H9 (cell line): ENCODE measurements at regions not wholly inside any gene's neighbourhood (a gene's known extent, or its start where the extent isn't known, plus 50 kb on each side); places are given as distances from the start of the nearest gene placed in this dataset.

ENCODE experiments used
- DNase-seq: peaks from one replicate; pipeline ENCODE4 v3.0.0-alpha.2; 2017
- H2AFZ ChIP-seq: one replicate; pipeline ENCODE4 v1.6.1; 2013; ENCODE audit warnings: mild to moderate bottlenecking, low read length, control low read depth, moderate library complexity
- H2AK5ac ChIP-seq: 2 replicates; pipeline ENCODE4 v1.6.1; 2013; ENCODE audit warnings: low read length, control low read depth, mixed read lengths; ENCODE audit not compliant: insufficient read length
- H2BK120ac ChIP-seq: one replicate; pipeline ENCODE4 v1.6.1; 2013; ENCODE audit warnings: low read depth, mild to moderate bottlenecking, low read length, control low read depth, inconsistent platforms; ENCODE audit not compliant: poor library complexity, severe bottlenecking
- H2BK12ac ChIP-seq: 2 replicates; pipeline ENCODE4 v1.6.1; 2013; ENCODE audit warnings: low read length, control low read depth, mixed read lengths, low read depth; ENCODE audit not compliant: insufficient read length
- H2BK15ac ChIP-seq: 2 replicates; pipeline ENCODE4 v1.6.1; 2013; ENCODE audit warnings: low read depth, low read length, control low read depth
- H2BK20ac ChIP-seq: one replicate; pipeline ENCODE4 v1.6.1; 2013; ENCODE audit warnings: low read depth, mild to moderate bottlenecking, low read length, control low read depth, inconsistent platforms; ENCODE audit not compliant: poor library complexity, severe bottlenecking
- H2BK5ac ChIP-seq: 2 replicates; pipeline ENCODE4 v1.6.1; 2013; ENCODE audit warnings: low read length, control low read depth, mixed read lengths; ENCODE audit not compliant: insufficient read length
- H3K14ac ChIP-seq: 2 replicates; pipeline ENCODE4 v1.6.1; 2013; ENCODE audit warnings: low read length, control low read depth; ENCODE audit not compliant: insufficient read depth
- H3K18ac ChIP-seq: 2 replicates; pipeline ENCODE4 v1.6.1; 2013; ENCODE audit warnings: low read depth, mild to moderate bottlenecking, mixed read lengths, low read length, control low read depth; ENCODE audit not compliant: insufficient read length
- H3K23ac ChIP-seq: 2 replicates; pipeline ENCODE4 v1.6.1; 2013; ENCODE audit warnings: low read length, control low read depth, mixed read lengths, low read depth; ENCODE audit not compliant: insufficient read length
- H3K23me2 ChIP-seq: 2 replicates; pipeline ENCODE4 v1.6.1; 2013; ENCODE audit warnings: low read depth, mild to moderate bottlenecking, mixed read lengths, low read length, control low read depth; ENCODE audit not compliant: insufficient read length, poor library complexity, severe bottlenecking
- H3K27ac ChIP-seq: 2 replicates; pipeline ENCODE4 v1.5.1; 2013; ENCODE audit warnings: low read length, control low read depth, mixed read lengths, low read depth; ENCODE audit not compliant: insufficient read length
- H3K27me3 ChIP-seq: 2 replicates; pipeline ENCODE4 v1.6.1; 2013; ENCODE audit warnings: low read length, control low read depth, inconsistent platforms; ENCODE audit not compliant: insufficient read depth
- H3K4ac ChIP-seq: 2 replicates; pipeline ENCODE4 v1.6.1; 2013; ENCODE audit warnings: low read depth, mild to moderate bottlenecking, control low read depth, inconsistent platforms, low read length, moderate library complexity
- H3K4me1 ChIP-seq: 2 replicates; pipeline ENCODE4 v1.6.1; 2013; ENCODE audit warnings: low read length, control low read depth, inconsistent platforms; ENCODE audit not compliant: insufficient read depth
- H3K4me2 ChIP-seq: 2 replicates; pipeline ENCODE4 v1.6.1; 2013; ENCODE audit warnings: low read length, control low read depth, mixed read lengths; ENCODE audit not compliant: insufficient read length, insufficient read depth
- H3K56ac ChIP-seq: 2 replicates; pipeline ENCODE4 v1.6.1; 2013; ENCODE audit warnings: low read depth, mild to moderate bottlenecking, mixed read lengths, low read length, control low read depth; ENCODE audit not compliant: insufficient read length
- H3K79me1 ChIP-seq: 2 replicates; pipeline ENCODE4 v1.6.1; 2013; ENCODE audit warnings: low read depth, mild to moderate bottlenecking, moderate library complexity, low read length, control low read depth, inconsistent platforms; ENCODE audit not compliant: insufficient read depth, poor library complexity, severe bottlenecking
- H3K79me2 ChIP-seq: 2 replicates; pipeline ENCODE4 v1.6.1; 2013; ENCODE audit warnings: low read length, control low read depth, inconsistent platforms; ENCODE audit not compliant: insufficient read depth
- H3K9ac ChIP-seq: 2 replicates; pipeline ENCODE4 v1.6.1; 2013; ENCODE audit warnings: low read length, control low read depth, mixed read lengths; ENCODE audit not compliant: insufficient read length; ENCODE audit errors: extremely low read depth
- H3K9me3 ChIP-seq: one replicate; pipeline ENCODE4 v1.6.1; 2013; ENCODE audit warnings: low read depth, low read length, inconsistent platforms; ENCODE audit not compliant: control insufficient read depth
- H3T11ph ChIP-seq: one replicate; pipeline ENCODE4 v1.6.1; 2013; ENCODE audit warnings: mild to moderate bottlenecking, low read length, control low read depth, inconsistent platforms
- H4K20me1 ChIP-seq: one replicate; pipeline ENCODE4 v1.6.1; 2013; ENCODE audit not compliant: control insufficient read depth, insufficient read length, insufficient read depth
- H4K5ac ChIP-seq: 2 replicates; pipeline ENCODE4 v1.6.1; 2013; ENCODE audit warnings: low read depth, mild to moderate bottlenecking, mixed read lengths, low read length, control low read depth; ENCODE audit not compliant: insufficient read length
- H4K8ac ChIP-seq: replicated peaks from 2 replicates; pipeline ENCODE4 v1.6.1; 2013; ENCODE audit warnings: low read length, control low read depth, mixed read lengths, low read depth; ENCODE audit not compliant: insufficient read length
- H4K91ac ChIP-seq: 2 replicates; pipeline ENCODE4 v1.6.1; 2013; ENCODE audit warnings: low read depth, mild to moderate bottlenecking, moderate library complexity, mixed read lengths, low read length, control low read depth; ENCODE audit not compliant: insufficient read length
- H3K27ac Mint-ChIP-seq, 3 experiments: 2 replicates in 2 of 3; 3 replicates in 1 of 3; pipeline ENCODE4 v1.8.0; 2020 to 2021; ENCODE audit warnings: mixed read lengths in 3 of 3, mild to moderate bottlenecking in 1 of 3, moderate library complexity in 1 of 3
- H3K27me3 Mint-ChIP-seq: 2 replicates; pipeline ENCODE4 v1.8.0; 2021; ENCODE audit warnings: low read depth, mild to moderate bottlenecking, moderate library complexity, mixed read lengths
- H3K36me3 Mint-ChIP-seq, 3 experiments: 2 replicates in 2 of 3; 3 replicates in 1 of 3; pipeline ENCODE4 v1.8.0; 2020 to 2021; ENCODE audit warnings: low read depth in 3 of 3, mixed read lengths in 3 of 3; ENCODE audit not compliant: insufficient read depth in 1 of 3
- H3K4me1 Mint-ChIP-seq, 2 experiments: 2 replicates each; pipeline ENCODE4 v1.8.0; 2020; ENCODE audit warnings: mixed read lengths in 2 of 2
- H3K4me3 Mint-ChIP-seq, 2 experiments: 2 replicates in 1 of 2; 3 replicates in 1 of 2; pipeline ENCODE4 v1.8.0; 2020 to 2021; ENCODE audit warnings: mild to moderate bottlenecking in 2 of 2, mixed read lengths in 2 of 2, moderate library complexity in 1 of 2
- H3K9me3 Mint-ChIP-seq, 2 experiments: 2 replicates in 1 of 2; 3 replicates in 1 of 2; pipeline ENCODE4 v1.8.0; 2020; ENCODE audit warnings: mild to moderate bottlenecking in 2 of 2, mixed read lengths in 2 of 2, moderate library complexity in 1 of 2
- CTCF ChIP-seq: fragments of 200-600 bp; sonication (generic); conservative IDR thresholded peaks from 3 replicates; pipeline ENCODE4 v1.8.0; 2021; ENCODE audit warnings: antibody characterized with exemption, mild to moderate bottlenecking
- WGBS: extraction: QIAGEN DNeasy Blood & Tissue Kit; methylation state at CpG from one replicate; pipeline ENCODE4 v1.1.7; 2013; ENCODE audit warnings: missing lambda C conversion rate, low lambda C conversion rate, mixed read lengths; ENCODE audit not compliant: insufficient read length; ENCODE audit errors: extremely low coverage; 5-methylcytosine and 5-hydroxymethylcytosine counted together

- TF ChIP-seq CTCF: no peak
- H3K4me3 Mint-ChIP-seq: no peak overlapping the region
- Histone ChIP-seq H3K79me1 (no peaks in the 10 kb centered on the region), H3K27ac (no peak overlapping the region), H3K9ac (no peak overlapping the region), H2AK5ac (no peak overlapping the region), H3K23me2 (no peaks in the 10 kb centered on the region), H4K8ac (no peak overlapping the region), H3K79me2 (no peaks in the 10 kb centered on the region), H3T11ph (no peak overlapping the region), H3K23ac (no peak overlapping the region), H2BK20ac (no peak overlapping the region), H3K14ac (no peak overlapping the region), H2BK15ac (no peak overlapping the region), H4K20me1 (no peaks in the 10 kb centered on the region), H4K5ac (no peak overlapping the region), H2AFZ (no peak overlapping the region), H2BK120ac (no peak overlapping the region), H4K91ac (no peak overlapping the region), H3K56ac (no peak overlapping the region), H3K9me3 (no peaks in the 10 kb centered on the region), H3K27me3 (no peaks in the 10 kb centered on the region), H3K4me2 (no peak overlapping the region), H2BK5ac (no peak overlapping the region), H2BK12ac (no peak overlapping the region), H3K4me1 (no peaks in the 10 kb centered on the region; the same call in 1 of the 2 replicates), H3K4ac (no peak overlapping the region), H3K18ac (no peak overlapping the region)
- peaks cover 14 to 16% of the 10 kb centered on the region in 2 experiments for H3K4me1 Mint-ChIP-seq
- no peak overlapping the region for H3K27ac Mint-ChIP-seq
- H3K27me3 Mint-ChIP-seq: peaks cover 1% of the 10 kb centered on the region; the same call in 1 of the 2 replicates
- no CpG with 5 or more reads among the region's 3 CpGs for WGBS
- H3K9me3 Mint-ChIP-seq: peaks cover 0 to 2% of the 10 kb centered on the region in 2 experiments; a peak in 1 of 5 replicates
- DNase-seq: no peak
- no peaks in the 10 kb centered on the region; a peak in 1 of 7 replicates for H3K36me3 Mint-ChIP-seq
These were observed 342.5 kb downstream of the ADGRL2 start for GRCh38 chr1:82143108-82143833.
